Left ventricle myocardium inferior (tissue), 1 donor: ENCODE measurements at regions not wholly inside any gene's neighbourhood (a gene's known extent, or its start where the extent isn't known, plus 50 kb on each side); places are given as distances from the start of the nearest gene placed in this dataset.
"Not testable (repeated sequence)": the region's sequence is repeated elsewhere in the genome, so short reads cannot be mapped to it uniquely, and the experiment has no call there.

ENCODE experiments used
- DNase-seq: peaks from one replicate; pipeline ENCODE4 v3.0.0-alpha.2; 2020
- H3K27ac ChIP-seq: fragments of 200-600 bp; replicated peaks from 2 replicates; pipeline ENCODE4 v1.8.0; 2021
- H3K27me3 ChIP-seq: fragments of 200-600 bp; 2 replicates; pipeline ENCODE4 v1.8.0; 2021; ENCODE audit warnings: low read depth
- H3K36me3 ChIP-seq: fragments of 200-600 bp; 2 replicates; pipeline ENCODE4 v1.8.0; 2021
- H3K4me1 ChIP-seq: fragments of 200-600 bp; 2 replicates; pipeline ENCODE4 v1.8.0; 2021
- H3K4me3 ChIP-seq: fragments of 200-600 bp; 2 replicates; pipeline ENCODE4 v1.8.0; 2021; ENCODE audit warnings: mild to moderate bottlenecking, moderate library complexity
- H3K9me3 ChIP-seq: fragments of 200-600 bp; replicated peaks from 2 replicates; pipeline ENCODE4 v1.8.0; 2021
- intact Hi-C: fragments of 100-400 bp; cut with micrococcal nuclease; formaldehyde crosslinking; loops from one replicate; pipeline ENCODE4 v1.11.0; 2022
- TF ChIP-seq, protein P1 (sequence below): fragments of 200-600 bp; IDR thresholded peaks from 2 replicates; pipeline ENCODE4 v1.8.0; 2021; ENCODE audit warnings: antibody characterized with exemption, mild to moderate bottlenecking, borderline replicate concordance
- donor health status: DM: no; HTN: yes; CAD: no; lungs with severe emphysema.

DNA sequence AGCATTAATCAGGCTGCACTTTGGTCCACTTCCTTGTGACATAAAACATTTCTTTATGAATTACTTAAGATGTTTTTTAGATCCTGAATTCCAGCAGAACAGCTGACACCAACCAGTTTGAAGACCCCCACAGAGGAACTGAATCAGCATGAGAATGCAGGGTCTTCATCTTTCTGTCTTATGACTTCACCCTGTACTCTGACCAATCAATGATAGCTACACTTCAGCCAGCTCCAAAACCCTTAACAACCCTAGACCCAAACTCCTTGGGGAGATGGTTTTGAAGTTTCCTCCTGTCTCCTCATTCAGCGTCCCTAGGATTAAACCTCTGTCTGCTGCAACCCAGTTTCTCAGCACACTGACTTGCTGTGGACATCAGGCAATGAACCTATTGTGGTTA, 175.0 kb downstream of the CTH start:
- intact Hi-C loops: no loop called here
- Histone ChIP-seq H3K36me3 (no peaks in the 10 kb centered on the region), H3K4me3 (no peak overlapping the region), H3K9me3 (peaks cover 7% of the 10 kb centered on the region), H3K27ac (no peak overlapping the region), H3K4me1 (no peaks in the 10 kb centered on the region), H3K27me3 (peaks cover 4% of the 10 kb centered on the region)
- DNase-seq: no peak
- TF ChIP-seq, protein P1, sequence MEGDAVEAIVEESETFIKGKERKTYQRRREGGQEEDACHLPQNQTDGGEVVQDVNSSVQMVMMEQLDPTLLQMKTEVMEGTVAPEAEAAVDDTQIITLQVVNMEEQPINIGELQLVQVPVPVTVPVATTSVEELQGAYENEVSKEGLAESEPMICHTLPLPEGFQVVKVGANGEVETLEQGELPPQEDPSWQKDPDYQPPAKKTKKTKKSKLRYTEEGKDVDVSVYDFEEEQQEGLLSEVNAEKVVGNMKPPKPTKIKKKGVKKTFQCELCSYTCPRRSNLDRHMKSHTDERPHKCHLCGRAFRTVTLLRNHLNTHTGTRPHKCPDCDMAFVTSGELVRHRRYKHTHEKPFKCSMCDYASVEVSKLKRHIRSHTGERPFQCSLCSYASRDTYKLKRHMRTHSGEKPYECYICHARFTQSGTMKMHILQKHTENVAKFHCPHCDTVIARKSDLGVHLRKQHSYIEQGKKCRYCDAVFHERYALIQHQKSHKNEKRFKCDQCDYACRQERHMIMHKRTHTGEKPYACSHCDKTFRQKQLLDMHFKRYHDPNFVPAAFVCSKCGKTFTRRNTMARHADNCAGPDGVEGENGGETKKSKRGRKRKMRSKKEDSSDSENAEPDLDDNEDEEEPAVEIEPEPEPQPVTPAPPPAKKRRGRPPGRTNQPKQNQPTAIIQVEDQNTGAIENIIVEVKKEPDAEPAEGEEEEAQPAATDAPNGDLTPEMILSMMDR: no peak

DNA sequence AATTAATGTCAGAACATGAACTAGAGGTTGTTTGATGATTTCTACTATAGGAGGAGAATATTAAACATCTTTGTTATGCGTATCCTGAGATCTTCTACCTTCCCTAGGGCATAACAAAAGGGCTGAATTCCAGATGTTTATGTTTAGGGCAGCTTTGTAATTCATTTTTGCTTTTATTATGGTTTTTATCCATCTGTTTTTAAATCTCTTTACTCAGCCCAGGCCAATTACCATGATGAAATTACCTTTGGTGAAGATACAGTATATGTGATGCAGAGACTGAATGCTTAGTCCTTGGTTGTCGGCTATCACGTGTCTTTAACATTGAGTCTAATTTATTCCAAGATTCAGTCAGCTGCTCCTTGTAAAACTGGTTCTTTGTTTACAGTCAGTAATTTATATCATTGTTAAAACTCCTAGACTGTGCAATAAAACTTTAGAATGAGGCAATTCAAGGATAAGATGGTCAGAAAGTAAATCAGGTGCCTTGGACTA, 176.9 kb downstream of the CTH start:
- Histone ChIP-seq H3K4me3 (no peak overlapping the region), H3K4me1 (no peaks in the 10 kb centered on the region), H3K27me3 (peaks cover 4% of the 10 kb centered on the region), H3K9me3 (peaks cover 5% of the 10 kb centered on the region), H3K36me3 (no peaks in the 10 kb centered on the region), H3K27ac (no peak overlapping the region)
- intact Hi-C loops: no loop called here
- TF ChIP-seq, protein P1: no peak
- DNase-seq: no peak

DNA sequence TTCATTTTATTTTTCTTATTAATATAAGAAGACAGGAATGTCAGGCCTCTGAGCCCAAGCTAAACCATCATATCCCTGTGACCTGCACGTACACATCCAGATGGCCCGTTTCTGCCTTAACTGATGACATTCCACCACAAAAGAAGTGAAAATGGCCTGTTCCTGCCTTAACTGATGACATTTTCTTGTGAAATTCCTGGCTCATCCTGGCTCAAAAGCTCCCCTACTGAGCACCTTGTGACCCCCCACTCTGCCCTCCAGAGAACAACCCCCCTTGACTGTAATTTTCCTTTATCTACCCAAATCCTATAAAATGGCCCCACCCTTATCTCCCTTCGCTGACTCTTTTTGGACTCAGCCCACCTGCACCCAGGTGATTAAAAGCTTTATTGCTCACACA, 182.5 kb downstream of the CTH start:
- H3K4me3 ChIP-seq, DNase-seq, H3K36me3 ChIP-seq, H3K27me3 ChIP-seq, H3K27ac ChIP-seq, H3K4me1 ChIP-seq, intact Hi-C loops, H3K9me3 ChIP-seq: not testable (repeated sequence)

DNA sequence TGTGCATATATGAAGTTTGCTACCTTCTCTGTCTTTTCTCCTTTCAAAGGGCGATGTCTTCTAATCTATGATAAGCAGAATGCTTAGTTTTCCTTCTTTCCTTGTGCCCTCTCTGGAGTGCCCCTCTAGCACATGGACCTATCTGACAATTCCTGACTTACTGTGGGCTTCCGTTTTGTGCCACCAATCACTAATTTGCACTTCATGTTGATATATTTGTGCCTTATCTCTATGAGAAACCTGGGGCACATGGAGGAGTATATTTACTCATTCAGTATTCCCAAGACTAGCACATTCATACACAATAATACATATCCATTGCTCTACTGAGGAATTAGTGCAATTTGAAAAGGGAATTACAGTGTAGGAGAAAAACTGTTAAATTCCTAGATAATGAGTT, 197.7 kb downstream of the CTH start:
- Histone ChIP-seq H3K4me3 (no peak overlapping the region), H3K27ac (no peak overlapping the region), H3K4me1 (no peaks in the 10 kb centered on the region), H3K9me3 (peaks cover 9% of the 10 kb centered on the region), H3K27me3 (no peaks in the 10 kb centered on the region), H3K36me3 (no peaks in the 10 kb centered on the region)
- TF ChIP-seq, protein P1: no peak
- intact Hi-C loops: no loop called here
- no peak for DNase-seq

DNA sequence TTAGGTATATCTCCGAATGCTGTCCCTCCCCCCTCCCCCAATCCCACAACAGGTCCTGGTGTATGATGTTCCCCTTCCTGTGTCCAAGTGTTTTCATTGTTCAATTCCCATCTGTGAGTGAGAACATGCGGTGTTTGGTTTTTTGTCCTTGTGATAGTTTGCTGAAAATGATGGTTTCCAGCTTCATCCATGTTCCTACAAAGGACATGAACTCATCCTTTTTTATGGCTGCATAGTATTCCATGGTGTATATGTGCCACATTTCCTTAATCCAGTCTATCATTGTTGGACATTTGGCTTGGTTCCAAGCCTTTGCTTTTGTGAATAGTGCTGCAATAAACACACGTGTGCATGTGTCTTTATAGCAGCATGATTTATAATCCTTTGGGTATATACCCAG, 199.1 kb downstream of the CTH start:
- H3K27ac ChIP-seq, H3K9me3 ChIP-seq, DNase-seq, H3K27me3 ChIP-seq, H3K4me3 ChIP-seq, intact Hi-C loops, H3K36me3 ChIP-seq, H3K4me1 ChIP-seq: not testable (repeated sequence)

DNA sequence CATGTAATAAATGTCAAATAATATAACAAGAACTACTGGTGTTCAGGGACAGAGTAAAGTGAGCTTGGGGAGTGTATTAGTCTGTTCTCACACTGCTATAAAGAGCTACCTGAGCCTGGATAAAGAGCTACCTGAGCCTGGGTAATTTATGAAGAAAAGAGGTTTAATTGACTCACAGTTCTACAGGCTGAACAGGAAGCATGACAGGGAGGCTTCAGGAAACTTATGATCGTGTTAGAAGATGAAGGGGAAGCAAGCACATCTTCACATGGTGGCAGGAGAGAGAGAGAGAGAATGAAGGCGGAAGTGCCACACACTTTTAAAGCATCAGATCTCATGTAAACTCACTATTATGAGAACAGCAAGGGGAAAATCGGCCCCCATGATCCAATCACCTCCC, 205.9 kb downstream of the CTH start:
- Histone ChIP-seq H3K4me1 (no peaks in the 10 kb centered on the region), H3K27ac (no peak overlapping the region), H3K4me3 (no peak overlapping the region), H3K27me3 (no peaks in the 10 kb centered on the region), H3K9me3 (peaks cover 15% of the 10 kb centered on the region), H3K36me3 (no peaks in the 10 kb centered on the region)
- TF ChIP-seq, protein P1: no peak
- intact Hi-C loops: no loop called here
- no peak for DNase-seq

DNA sequence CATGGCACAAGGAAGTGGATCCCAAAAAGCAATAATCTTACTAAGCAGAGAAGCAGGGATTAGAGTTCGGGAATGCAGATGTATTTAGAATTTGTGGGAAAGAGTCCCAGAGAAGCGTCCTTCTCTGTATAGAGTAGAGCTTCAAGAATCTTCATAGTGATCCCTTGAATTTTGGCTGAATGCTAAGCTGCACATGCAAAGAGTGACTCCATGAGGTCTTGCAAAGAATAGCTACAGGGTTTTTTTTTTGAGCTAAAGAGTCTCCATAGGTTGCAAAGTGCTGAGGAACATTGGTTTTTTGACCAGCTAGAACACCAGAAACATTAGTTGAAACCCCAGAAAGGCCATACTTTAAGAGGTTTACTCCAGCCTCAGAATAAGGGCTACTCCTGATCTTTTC, 206.7 kb downstream of the CTH start:
- Histone ChIP-seq H3K4me3 (no peak overlapping the region), H3K9me3 (peaks cover 15% of the 10 kb centered on the region), H3K4me1 (no peaks in the 10 kb centered on the region), H3K27me3 (no peaks in the 10 kb centered on the region), H3K27ac (no peak overlapping the region), H3K36me3 (no peaks in the 10 kb centered on the region)
- TF ChIP-seq, protein P1: no peak
- intact Hi-C loops: no loop called here
- DNase-seq: no peak
